ENCODE measurements at regions not wholly inside any gene's neighbourhood (a gene's known extent, or its start where the extent isn't known, plus 50 kb on each side); places are given as distances from the start of the nearest gene placed in this dataset.

- no peak for DNase-seq
- intact Hi-C loops (cut with DNase I), result loop anchor here (5.0 kb wide), 1 partner anchor 128 kb away; no protein-coding TSS in a partner anchor
Measured at GRCh38 chr6:45794465-45794864, 221.2 kb downstream of the CLIC5 start.

- no peak for DNase-seq
Measured at GRCh38 chr6:45791211-45792168, 224.2 kb downstream of the CLIC5 start.

GRCh38 chr6:45789238-45789637 is 226.4 kb downstream of the CLIC5 start:
- DNase-seq, result no peak
- intact Hi-C loops (cut with DNase I), result no loop called here

More at GRCh38 chr6:45791211-45792168, 224.2 kb downstream of the CLIC5 start:
- intact Hi-C loops (cut with DNase I), result loop anchor here (5.0 kb wide), 1 partner anchor 131 kb away; no protein-coding TSS in a partner anchor

GRCh38 chr6:45787384-45787783 is 228.3 kb downstream of the CLIC5 start:
- intact Hi-C loops (cut with DNase I), result no loop called here
- DNase-seq, result no peak

- DNase-seq, result no peak
Measured at GRCh38 chr6:45786355-45786781, 229.3 kb downstream of the CLIC5 start.

GRCh38 chr6:45784250-45784649 is 231.4 kb downstream of the CLIC5 start:
- intact Hi-C loops (cut with DNase I), result no loop called here
- DNase-seq, result no peak

More at GRCh38 chr6:45786355-45786781, 229.3 kb downstream of the CLIC5 start:
- intact Hi-C loops (cut with DNase I), result no loop called here

- no peak for DNase-seq
- intact Hi-C loops (cut with DNase I), result no loop called here
Measured at GRCh38 chr6:45783716-45784115, 231.9 kb downstream of the CLIC5 start.

GRCh38 chr6:45781890-45782289 is 233.8 kb downstream of the CLIC5 start:
- intact Hi-C loops (cut with DNase I), result no loop called here
- DNase-seq, result no peak

GRCh38 chr6:45780523-45780922 is 235.1 kb downstream of the CLIC5 start:
- intact Hi-C loops (cut with DNase I), result no loop called here
- DNase-seq, result no peak

- DNase-seq, result no peak
- intact Hi-C loops (cut with DNase I), result no loop called here
Measured at GRCh38 chr6:45775026-45775697, 240.5 kb downstream of the CLIC5 start.

- DNase-seq, result no peak
- intact Hi-C loops (cut with DNase I), result no loop called here
Measured at GRCh38 chr6:45773906-45774305, 241.8 kb downstream of the CLIC5 start.

GRCh38 chr6:45772886-45773495 is 242.7 kb downstream of the CLIC5 start:
- DNase-seq, result no peak
- intact Hi-C loops (cut with DNase I), result no loop called here

GRCh38 chr6:45772051-45772450 is 243.6 kb downstream of the CLIC5 start:
- intact Hi-C loops (cut with DNase I), result no loop called here
- no peak for DNase-seq

- DNase-seq, result no peak
- intact Hi-C loops (cut with DNase I), result no loop called here
Measured at GRCh38 chr6:45763281-45763680, 252.4 kb downstream of the CLIC5 start.

GRCh38 chr6:45759472-45759810 is 256.2 kb downstream of the CLIC5 start:
- intact Hi-C loops (cut with DNase I), result no loop called here
- DNase-seq, result no peak

GRCh38 chr6:45758787-45759471 is 256.7 kb downstream of the CLIC5 start:
- no peak for DNase-seq
- intact Hi-C loops (cut with DNase I), result no loop called here

- no peak for DNase-seq
- intact Hi-C loops (cut with DNase I), result no loop called here
Measured at GRCh38 chr6:45757443-45758130, 258.1 kb downstream of the CLIC5 start.

- DNase-seq, result no peak
Measured at GRCh38 chr6:45756606-45757005, 259.1 kb downstream of the CLIC5 start.

GRCh38 chr6:45754432-45754831 is 261.2 kb downstream of the CLIC5 start:
- intact Hi-C loops (cut with DNase I), result no loop called here
- peak in 1 of 10 donors; percentile 78 for DNase-seq

More at GRCh38 chr6:45756606-45757005, 259.1 kb downstream of the CLIC5 start:
- intact Hi-C loops (cut with DNase I), result no loop called here

- no peak for DNase-seq
- intact Hi-C loops (cut with DNase I), result no loop called here
Measured at GRCh38 chr6:45746046-45746445, 269.6 kb downstream of the CLIC5 start.
